Activated T-helper 17 cell treated with anti-CD3 and anti-CD28 coated beads, Interleukin-2, amount 50 U/mL, for 72 hours (primary cell): ENCODE measurements at regions not wholly inside any gene's neighbourhood (a gene's known extent, or its start where the extent isn't known, plus 50 kb on each side); places are given as distances from the start of the nearest gene placed in this dataset.
"Not testable (repeated sequence)": the region's sequence is repeated elsewhere in the genome, so short reads cannot be mapped to it uniquely, and the experiment has no call there.

Experiments
- ATAC-seq: fragments of 150-1000 bp; cut with Tn5 transposase; replicated peaks from 2 replicates; pipeline ENCODE4 v1.10.0; 2021; ENCODE audit warnings: mild to moderate bottlenecking, moderate library complexity
- H3K27ac Mint-ChIP-seq: one replicate; pipeline ENCODE4 v1.8.0; 2022; ENCODE audit warnings: mixed read lengths
- H3K27me3 Mint-ChIP-seq: one replicate; pipeline ENCODE4 v1.8.0; 2022; ENCODE audit warnings: mixed read lengths
- H3K36me3 Mint-ChIP-seq: one replicate; pipeline ENCODE4 v1.8.0; 2022; ENCODE audit warnings: low read depth, mild to moderate bottlenecking, mixed read lengths
- H3K4me1 Mint-ChIP-seq: one replicate; pipeline ENCODE4 v1.8.0; 2022; ENCODE audit warnings: mixed read lengths
- H3K4me3 Mint-ChIP-seq: one replicate; pipeline ENCODE4 v1.8.0; 2022; ENCODE audit warnings: mild to moderate bottlenecking, mixed read lengths
- H3K9me3 Mint-ChIP-seq: one replicate; pipeline ENCODE4 v1.8.0; 2022; ENCODE audit warnings: mixed read lengths

DNA sequence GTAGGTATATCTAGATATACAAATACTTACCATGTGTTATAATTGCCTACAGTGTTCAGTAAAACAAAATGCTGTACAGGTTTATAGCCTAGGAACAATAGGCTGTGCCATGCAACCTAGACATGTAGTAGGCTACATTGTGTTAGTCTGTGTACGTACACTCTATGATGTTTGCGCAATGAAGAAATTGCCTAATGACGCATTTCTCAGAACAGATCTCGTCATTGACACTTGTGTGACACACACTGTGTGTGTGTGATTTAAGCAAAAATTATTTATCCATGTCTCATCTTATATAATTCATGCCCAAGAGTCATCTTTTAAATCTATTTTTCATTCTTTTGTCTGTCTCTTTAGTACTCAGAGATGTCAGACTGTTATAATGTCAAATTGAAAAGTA is 1888.8 kb upstream of the PCDH20 start:
- Mint-ChIP-seq H3K27me3 (no peaks in the 10 kb centered on the region), H3K4me1 (no peaks in the 10 kb centered on the region), H3K4me3 (no peak overlapping the region), H3K9me3 (peaks cover 8% of the 10 kb centered on the region), H3K27ac (no peak overlapping the region), H3K36me3 (no peaks in the 10 kb centered on the region)
- ATAC-seq = no peak

DNA sequence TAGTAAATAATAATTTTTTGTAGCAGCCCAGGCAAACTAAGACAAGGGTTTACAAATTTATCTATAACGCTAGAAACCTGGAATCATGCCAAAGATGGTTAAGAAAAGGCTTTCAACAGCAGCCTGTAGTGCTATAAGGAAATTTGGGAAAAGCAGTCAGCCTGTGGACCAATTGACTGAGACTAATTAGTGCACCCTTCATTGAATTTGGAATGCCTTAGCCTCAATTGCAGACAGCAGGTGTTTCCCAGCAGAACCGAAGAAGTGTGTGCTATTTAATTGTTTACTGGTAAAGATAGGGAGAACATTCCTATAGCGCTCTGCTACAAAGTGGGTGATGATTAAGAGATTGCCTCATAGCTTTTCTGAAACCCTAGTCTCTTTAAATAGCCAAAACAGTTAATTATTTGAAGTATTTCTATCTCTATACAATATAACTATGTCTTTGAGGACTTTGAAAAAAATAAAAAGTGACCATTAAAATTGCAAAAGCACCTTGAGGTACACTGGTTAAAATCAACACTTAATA is 1884.3 kb upstream of the PCDH20 start:
- no peaks in the 10 kb centered on the region for H3K4me1 Mint-ChIP-seq
- no peaks in the 10 kb centered on the region for H3K36me3 Mint-ChIP-seq
- no peak overlapping the region for H3K27ac Mint-ChIP-seq
- no peaks in the 10 kb centered on the region for H3K27me3 Mint-ChIP-seq
- H3K9me3 Mint-ChIP-seq = peaks cover 8% of the 10 kb centered on the region
- H3K4me3 Mint-ChIP-seq = no peak overlapping the region
- no peak for ATAC-seq

DNA sequence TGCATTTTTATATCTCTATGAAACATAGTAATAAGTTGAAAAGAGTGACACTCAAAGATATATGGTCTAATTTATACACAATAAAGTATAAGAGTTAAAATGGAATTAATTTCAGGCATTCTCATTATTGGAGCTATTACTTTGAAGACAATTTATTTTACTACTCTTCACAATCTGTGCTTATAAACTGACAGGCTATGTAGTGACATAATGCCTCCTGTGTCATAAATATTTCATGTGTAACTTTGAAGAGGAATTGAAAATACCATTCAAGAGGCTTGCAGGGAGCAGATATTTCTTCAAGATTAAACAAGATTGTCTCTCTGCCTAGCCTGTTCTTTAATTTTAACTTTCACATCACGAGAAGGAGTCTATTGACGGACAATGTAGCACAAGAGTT is 1881.5 kb upstream of the PCDH20 start:
- Mint-ChIP-seq H3K27ac (no peak overlapping the region), H3K4me3 (no peak overlapping the region), H3K4me1 (no peaks in the 10 kb centered on the region), H3K27me3 (no peaks in the 10 kb centered on the region), H3K9me3 (peaks cover 8% of the 10 kb centered on the region), H3K36me3 (no peaks in the 10 kb centered on the region)
- no peak for ATAC-seq

DNA sequence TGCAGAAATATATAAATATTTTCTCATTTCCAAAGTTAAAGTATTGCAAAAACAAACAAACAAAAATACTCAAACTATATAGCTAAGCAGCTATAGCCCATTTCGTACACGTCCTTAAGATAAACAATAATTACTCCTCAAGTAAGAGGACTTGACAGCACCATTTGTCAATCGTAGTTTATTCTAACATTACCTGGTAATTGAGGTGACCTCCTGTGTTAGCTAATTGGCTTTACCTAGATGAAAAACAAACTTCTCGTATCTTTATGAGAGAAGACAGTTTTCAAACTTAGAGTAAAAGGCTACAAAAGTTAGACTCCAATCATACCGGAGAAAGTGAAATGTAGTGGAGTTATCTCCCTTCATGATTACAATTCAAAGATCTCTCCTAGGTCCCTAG is 1876.1 kb upstream of the PCDH20 start:
- Mint-ChIP-seq H3K9me3 (no peaks in the 10 kb centered on the region), H3K27me3 (no peaks in the 10 kb centered on the region), H3K27ac (no peak overlapping the region), H3K4me3 (no peak overlapping the region), H3K4me1 (no peaks in the 10 kb centered on the region), H3K36me3 (no peaks in the 10 kb centered on the region)
- ATAC-seq = no peak

DNA sequence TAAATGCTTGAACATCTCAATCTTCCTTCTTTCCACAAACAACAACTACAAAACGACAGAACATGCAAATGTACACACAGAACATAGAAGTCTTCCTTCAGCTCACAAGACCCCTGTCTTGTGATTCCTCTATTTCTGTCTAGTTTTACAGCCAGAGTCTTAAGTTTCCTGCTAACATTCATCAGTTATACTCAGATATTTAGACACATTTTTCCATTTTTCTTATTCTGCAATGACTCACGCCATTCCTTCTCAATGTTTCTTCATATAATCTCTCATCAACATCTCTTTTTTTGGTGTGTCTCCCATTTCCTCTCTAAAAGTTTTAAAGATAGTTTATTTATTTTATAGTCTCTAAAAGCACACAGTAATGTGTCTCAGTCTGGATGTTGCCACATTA is 1872.9 kb upstream of the PCDH20 start:
- ATAC-seq = no peak
- no peak overlapping the region for H3K27ac Mint-ChIP-seq
- H3K27me3 Mint-ChIP-seq = no peaks in the 10 kb centered on the region
- H3K4me3 Mint-ChIP-seq = no peak overlapping the region
- no peaks in the 10 kb centered on the region for H3K36me3 Mint-ChIP-seq
- H3K9me3 Mint-ChIP-seq = peaks cover 6% of the 10 kb centered on the region
- H3K4me1 Mint-ChIP-seq = no peaks in the 10 kb centered on the region

DNA sequence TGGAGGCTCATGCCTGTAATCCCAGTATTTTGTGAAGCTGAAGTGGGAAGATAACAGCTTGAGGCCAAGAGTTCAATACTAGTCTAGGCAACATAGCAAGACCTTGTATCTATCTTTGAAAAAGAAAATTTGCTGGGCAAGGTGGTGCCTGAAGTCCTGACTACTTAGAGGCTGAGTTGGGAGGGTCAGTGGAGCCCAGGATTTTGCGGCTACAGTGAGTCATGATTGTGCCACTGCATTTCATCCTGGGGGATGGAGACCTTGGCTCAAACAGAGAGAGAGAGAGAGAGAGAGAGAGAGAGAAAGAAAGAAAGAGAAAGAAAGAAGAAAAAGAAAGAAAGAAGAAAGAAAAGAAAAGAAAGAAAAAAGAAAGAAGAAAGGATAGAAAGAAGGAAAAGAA is 1872.3 kb upstream of the PCDH20 start:
- Mint-ChIP-seq H3K27me3 (no peaks in the 10 kb centered on the region), H3K36me3 (no peaks in the 10 kb centered on the region), H3K27ac (no peak overlapping the region), H3K4me3 (no peak overlapping the region), H3K9me3 (peaks cover 6% of the 10 kb centered on the region), H3K4me1 (no peaks in the 10 kb centered on the region)
- no peak for ATAC-seq

DNA sequence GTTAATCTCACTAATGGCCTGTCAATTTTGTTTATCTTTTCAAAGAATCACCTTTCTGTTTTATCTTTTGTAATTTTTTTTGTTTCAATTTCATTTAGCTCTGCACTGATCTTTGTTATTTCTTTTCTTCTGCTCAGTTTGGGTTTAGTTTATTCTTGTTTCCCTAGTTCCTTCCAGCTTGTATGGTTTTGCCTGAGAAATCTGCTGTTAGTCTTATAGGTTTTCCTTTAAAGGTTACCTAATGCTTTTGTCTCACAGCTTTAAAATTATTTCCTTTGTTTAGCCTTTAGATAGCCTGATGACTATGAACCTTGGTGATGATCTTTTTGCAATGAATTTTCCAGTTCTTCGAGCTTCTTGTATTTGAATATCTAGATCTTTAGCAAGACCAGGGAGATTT is 1869.8 kb upstream of the PCDH20 start:
- no peaks in the 10 kb centered on the region for H3K36me3 Mint-ChIP-seq
- no peaks in the 10 kb centered on the region for H3K4me1 Mint-ChIP-seq
- peaks cover 6% of the 10 kb centered on the region for H3K9me3 Mint-ChIP-seq
- H3K27ac Mint-ChIP-seq = no peak overlapping the region
- no peak for ATAC-seq
- no peak overlapping the region for H3K4me3 Mint-ChIP-seq
- no peaks in the 10 kb centered on the region for H3K27me3 Mint-ChIP-seq

DNA sequence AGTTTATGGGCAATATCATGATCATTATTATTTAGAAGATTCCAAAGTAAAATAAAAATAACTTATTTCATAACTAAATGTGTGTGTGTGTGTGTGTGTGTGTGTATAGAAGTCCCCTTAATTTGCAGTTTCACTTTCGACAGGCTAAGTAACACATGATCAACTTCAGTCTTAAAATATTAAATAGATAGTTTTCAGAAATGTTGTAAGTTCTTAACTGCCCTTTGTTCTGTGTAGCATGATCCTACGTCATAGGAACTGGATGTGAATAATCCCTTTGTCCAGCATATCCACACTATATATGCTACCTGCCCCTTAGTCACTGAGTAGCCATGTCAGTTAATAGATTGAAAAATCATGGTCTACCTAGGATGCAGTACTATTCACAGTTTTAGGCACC is 1863.5 kb upstream of the PCDH20 start:
- H3K4me1 Mint-ChIP-seq = no peaks in the 10 kb centered on the region
- H3K36me3 Mint-ChIP-seq = no peaks in the 10 kb centered on the region
- H3K9me3 Mint-ChIP-seq = peaks cover 17% of the 10 kb centered on the region
- no peaks in the 10 kb centered on the region for H3K27me3 Mint-ChIP-seq
- no peak overlapping the region for H3K27ac Mint-ChIP-seq
- ATAC-seq = no peak
- H3K4me3 Mint-ChIP-seq = no peak overlapping the region

DNA sequence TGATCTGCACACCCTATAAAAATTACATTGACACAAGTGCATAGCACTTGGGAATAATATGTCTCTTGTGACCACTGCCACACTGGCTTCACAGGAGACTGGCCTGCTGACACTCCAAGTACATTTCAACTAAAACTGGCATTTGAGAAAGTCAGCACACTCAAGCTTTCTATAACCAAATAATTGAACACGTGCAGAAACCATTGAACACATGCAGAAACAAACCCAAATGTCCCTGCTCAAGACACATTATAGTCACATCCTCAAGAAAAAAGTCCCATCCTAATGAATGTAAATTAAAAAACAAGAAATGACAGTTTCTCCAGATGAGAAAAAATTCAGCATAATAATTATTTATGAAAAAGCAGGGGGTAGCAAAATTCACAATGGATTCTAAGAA is 1859.1 kb upstream of the PCDH20 start:
- no peak for ATAC-seq
- H3K4me3 Mint-ChIP-seq = no peak overlapping the region
- peaks cover 26% of the 10 kb centered on the region for H3K9me3 Mint-ChIP-seq
- no peak overlapping the region for H3K27ac Mint-ChIP-seq
- H3K27me3 Mint-ChIP-seq = no peaks in the 10 kb centered on the region
- H3K4me1 Mint-ChIP-seq = no peaks in the 10 kb centered on the region
- no peaks in the 10 kb centered on the region for H3K36me3 Mint-ChIP-seq

DNA sequence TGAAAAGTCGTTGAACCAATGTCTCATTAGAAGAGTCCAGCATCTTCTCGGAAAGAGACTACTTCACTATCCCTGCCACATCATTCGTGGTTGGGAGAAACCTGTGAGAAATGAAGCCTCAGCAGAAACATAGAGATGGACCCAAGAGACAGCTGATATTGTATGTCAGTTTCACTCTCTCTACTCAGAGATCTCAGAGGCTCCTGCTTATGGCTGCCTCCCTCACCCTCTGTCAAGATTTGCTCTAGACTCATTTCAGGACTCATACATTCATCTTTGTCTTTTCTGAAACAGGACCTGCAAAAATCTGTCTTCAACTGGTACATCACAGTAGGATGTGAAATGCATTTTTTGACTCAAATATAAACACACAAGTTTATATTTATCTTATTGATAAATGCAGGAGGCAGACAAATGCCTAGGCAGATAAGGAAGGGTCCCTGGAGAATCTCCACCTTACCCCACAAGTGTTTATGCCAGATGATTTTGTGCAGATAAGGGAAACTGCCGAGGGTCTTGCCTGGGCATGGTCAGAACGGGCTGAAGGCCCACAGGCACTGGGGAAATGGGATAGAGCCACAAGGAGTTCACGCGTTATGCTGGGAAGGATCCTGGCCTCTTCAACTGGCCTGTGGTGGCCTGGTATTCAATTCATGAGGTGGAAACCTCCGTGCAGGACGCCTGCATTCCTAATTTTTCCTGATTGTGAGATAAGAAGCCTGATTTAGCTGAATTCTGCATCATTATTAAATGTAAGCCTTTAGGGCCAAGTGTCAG is 1834.0 kb upstream of the PCDH20 start:
- Mint-ChIP-seq H3K27me3 (no peaks in the 10 kb centered on the region), H3K36me3 (no peaks in the 10 kb centered on the region), H3K27ac (no peak overlapping the region), H3K9me3 (peaks cover 7% of the 10 kb centered on the region), H3K4me1 (no peaks in the 10 kb centered on the region), H3K4me3 (no peak overlapping the region)
- no peak for ATAC-seq

DNA sequence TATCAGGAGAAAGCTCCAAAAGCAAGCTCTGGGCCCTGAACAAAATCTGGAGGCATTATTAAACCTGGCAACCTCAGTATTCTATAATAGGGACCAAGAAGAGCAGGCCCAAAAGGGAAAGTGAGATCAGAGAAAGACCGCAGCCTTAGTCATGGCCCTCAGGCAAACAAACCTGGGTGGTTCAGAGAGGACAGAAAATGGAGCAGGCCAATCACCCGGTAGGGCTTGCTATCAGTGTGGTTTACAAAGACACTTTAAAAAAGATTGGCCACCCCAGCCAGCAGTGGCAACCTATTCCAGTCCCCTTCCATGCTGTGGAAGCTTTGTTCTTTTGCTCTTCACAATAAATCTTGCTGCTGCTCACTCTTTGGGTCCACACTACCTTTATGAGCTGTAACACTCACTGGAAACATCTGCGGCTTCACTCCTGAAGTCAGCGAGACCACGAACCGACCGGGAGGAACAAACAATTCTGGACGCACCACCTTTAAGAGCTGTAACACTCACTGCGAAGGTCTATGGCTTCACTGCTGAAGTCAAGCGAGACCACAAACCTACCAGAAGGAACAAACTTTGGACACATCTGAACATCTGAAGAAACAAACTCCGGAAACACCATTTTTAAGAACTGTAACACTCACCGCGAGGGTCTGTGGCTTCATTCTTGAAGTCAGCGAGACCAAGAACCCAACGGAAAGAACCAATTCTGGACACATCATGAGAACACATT is 1821.2 kb upstream of the PCDH20 start:
- not testable (repeated sequence) for ATAC-seq, H3K4me1 Mint-ChIP-seq, H3K4me3 Mint-ChIP-seq, H3K27me3 Mint-ChIP-seq, H3K27ac Mint-ChIP-seq, H3K36me3 Mint-ChIP-seq
- H3K9me3 Mint-ChIP-seq = peaks cover 14% of the 10 kb centered on the region

DNA sequence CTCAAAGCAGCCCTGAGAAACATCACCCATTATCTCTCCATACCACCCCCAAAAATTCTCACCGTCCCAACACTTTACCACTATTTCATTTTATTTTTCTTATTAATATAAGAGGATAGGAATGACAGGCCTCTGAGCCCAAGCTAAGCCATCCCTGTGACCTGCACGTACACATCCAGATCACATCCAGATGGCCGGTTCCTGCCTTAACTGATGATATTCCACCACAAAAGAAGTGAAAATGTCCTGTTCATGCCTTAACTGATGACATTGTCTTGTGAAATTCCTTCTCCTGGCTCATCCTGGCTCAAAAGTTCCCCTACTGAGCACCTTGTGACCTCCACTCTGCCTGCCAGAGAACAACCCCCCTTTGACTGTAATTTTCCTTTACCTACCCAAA is 1802.9 kb upstream of the PCDH20 start:
- H3K9me3 Mint-ChIP-seq = peaks cover 25% of the 10 kb centered on the region
- not testable (repeated sequence) for H3K36me3 Mint-ChIP-seq, H3K4me1 Mint-ChIP-seq, H3K27me3 Mint-ChIP-seq, H3K4me3 Mint-ChIP-seq, H3K27ac Mint-ChIP-seq, ATAC-seq

DNA sequence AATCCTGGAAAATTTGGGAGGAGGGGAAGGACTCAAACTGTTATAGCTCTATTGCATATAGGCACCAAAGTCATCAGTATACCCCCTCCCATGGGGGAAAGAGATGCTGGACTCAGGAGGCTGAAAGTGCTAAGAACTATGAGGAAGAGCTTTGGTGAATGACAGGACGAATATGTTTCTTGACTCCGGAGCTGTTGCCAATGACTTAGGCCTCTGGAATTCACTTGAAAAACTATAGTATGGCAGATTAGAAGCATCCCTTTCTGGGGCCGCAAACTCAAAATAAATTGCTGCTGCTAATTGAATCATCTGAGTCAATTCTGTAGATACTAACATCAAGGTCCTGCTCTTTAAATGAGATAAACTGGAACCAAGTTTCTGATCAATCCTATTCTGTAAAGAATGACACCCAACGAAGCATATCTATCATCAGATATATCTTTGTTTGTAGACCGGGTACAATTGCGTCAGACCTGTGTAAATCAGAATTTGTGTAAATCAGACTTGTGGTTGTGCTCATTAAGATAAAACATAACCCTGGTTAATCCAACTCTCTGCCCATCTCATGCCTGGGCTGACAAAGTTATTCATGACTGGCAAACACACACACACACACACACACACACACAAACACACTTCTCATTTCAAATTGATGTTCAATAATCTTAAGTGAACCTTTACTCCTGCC is 1793.8 kb upstream of the PCDH20 start:
- no peak overlapping the region for H3K4me3 Mint-ChIP-seq
- no peaks in the 10 kb centered on the region for H3K4me1 Mint-ChIP-seq
- no peaks in the 10 kb centered on the region for H3K27me3 Mint-ChIP-seq
- no peaks in the 10 kb centered on the region for H3K36me3 Mint-ChIP-seq
- no peak overlapping the region for H3K27ac Mint-ChIP-seq
- no peak for ATAC-seq
- peaks cover 12% of the 10 kb centered on the region for H3K9me3 Mint-ChIP-seq

DNA sequence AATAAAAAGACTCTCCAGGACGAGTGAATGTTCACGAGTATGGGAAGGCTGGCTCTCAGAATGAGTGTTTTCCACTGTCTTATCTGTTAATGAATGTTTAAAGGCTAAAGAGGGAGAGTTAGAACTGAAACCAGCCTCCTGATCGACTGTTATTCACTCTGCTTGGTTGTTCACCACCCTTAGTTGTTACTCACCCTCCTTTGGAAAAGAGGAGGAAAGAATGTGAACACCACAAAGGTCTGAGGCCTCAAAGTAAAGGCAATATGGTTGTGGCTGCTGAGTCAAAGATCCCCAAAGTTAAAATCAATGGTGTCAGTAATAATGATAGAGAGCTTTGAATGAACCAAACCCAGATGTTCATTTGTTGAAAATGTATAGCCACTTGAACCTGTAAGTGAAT is 1793.2 kb upstream of the PCDH20 start:
- no peak overlapping the region for H3K4me3 Mint-ChIP-seq
- no peaks in the 10 kb centered on the region for H3K36me3 Mint-ChIP-seq
- no peaks in the 10 kb centered on the region for H3K27me3 Mint-ChIP-seq
- H3K27ac Mint-ChIP-seq = no peak overlapping the region
- H3K4me1 Mint-ChIP-seq = no peaks in the 10 kb centered on the region
- no peak for ATAC-seq
- H3K9me3 Mint-ChIP-seq = peaks cover 6% of the 10 kb centered on the region

DNA sequence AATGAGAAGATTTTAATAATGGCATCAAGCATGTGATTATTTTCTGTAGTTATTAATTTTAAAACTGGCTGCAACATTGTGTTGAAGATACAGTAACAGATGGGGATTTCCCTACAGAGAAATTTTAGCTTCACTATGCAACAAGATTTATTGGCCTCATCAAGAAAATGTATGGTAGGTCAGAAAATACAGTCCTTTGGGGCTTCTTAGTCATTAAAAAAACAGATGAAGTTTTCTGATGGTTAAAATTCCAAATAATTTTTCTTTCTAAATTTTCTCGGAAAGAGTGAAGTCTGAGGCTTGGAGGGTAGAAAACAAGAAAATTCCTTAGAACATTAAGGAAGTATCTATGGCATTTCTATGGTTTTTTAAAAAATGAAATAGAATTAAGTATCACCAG is 1790.8 kb upstream of the PCDH20 start:
- Mint-ChIP-seq H3K27ac (no peak overlapping the region), H3K4me1 (no peaks in the 10 kb centered on the region), H3K36me3 (no peaks in the 10 kb centered on the region), H3K27me3 (no peaks in the 10 kb centered on the region), H3K9me3 (peaks cover 4% of the 10 kb centered on the region), H3K4me3 (no peak overlapping the region)
- ATAC-seq = no peak
